AG09319 (cell line): ENCODE measurements at regions not wholly inside any gene's neighbourhood (a gene's known extent, or its start where the extent isn't known, plus 50 kb on each side); places are given as distances from the start of the nearest gene placed in this dataset.

ENCODE experiments used
- DNase-seq: peaks from one replicate; pipeline ENCODE4 v3.0.0-alpha.2; 2010; ENCODE audit warnings: low read depth; ENCODE audit errors: extremely low read depth
- TF ChIP-seq, protein P1 (sequence below): IDR thresholded peaks from 2 replicates; pipeline ENCODE4 v1.5.1; 2011; ENCODE audit warnings: low read depth, mild to moderate bottlenecking, inconsistent platforms, low read length, moderate library complexity

DNA sequence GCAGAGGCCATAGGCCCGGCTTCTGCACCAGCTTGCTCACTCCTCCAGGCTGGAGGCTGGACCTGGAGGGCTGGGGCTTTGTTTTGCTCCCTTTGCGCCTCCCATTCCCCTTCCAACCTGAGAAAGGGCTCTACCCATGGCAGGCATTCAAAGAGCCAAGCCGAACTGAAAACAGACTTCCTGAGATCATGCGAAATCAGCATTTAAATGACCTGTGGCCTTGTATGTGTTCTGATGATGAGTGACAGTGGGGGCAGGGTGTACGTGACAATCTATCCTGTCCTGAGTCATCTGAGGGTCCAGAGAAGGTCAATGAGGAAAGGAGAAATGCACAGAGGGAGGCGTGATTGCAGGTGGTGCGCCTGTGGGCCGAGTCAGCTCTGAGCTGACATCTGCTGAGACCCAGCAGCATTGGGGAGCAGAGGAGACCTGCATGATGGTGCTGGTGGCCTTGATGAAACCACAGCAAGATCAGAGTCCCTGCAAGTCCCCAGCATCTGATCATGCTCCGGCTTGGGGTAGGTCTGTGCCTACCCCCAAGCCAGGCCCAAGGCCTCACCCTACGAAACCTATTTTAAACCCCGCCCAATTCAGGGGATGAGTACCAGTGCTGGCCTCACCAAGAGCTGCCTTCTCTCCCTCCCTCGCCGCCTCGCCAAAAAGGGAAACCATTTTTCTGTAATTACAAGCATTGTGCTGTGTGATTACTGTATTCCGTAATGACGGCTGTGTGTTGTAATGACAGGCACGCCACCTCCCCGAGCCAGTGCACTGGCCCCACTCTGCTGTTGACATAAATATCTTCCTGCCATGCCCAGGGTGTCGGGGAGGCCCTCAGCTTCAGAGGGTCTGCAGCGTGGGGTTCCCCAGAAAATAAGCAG is 95.2 kb upstream of the ANO1 start:
- TF ChIP-seq, protein P1, sequence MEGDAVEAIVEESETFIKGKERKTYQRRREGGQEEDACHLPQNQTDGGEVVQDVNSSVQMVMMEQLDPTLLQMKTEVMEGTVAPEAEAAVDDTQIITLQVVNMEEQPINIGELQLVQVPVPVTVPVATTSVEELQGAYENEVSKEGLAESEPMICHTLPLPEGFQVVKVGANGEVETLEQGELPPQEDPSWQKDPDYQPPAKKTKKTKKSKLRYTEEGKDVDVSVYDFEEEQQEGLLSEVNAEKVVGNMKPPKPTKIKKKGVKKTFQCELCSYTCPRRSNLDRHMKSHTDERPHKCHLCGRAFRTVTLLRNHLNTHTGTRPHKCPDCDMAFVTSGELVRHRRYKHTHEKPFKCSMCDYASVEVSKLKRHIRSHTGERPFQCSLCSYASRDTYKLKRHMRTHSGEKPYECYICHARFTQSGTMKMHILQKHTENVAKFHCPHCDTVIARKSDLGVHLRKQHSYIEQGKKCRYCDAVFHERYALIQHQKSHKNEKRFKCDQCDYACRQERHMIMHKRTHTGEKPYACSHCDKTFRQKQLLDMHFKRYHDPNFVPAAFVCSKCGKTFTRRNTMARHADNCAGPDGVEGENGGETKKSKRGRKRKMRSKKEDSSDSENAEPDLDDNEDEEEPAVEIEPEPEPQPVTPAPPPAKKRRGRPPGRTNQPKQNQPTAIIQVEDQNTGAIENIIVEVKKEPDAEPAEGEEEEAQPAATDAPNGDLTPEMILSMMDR, result no peak
- DNase-seq, result no peak

DNA sequence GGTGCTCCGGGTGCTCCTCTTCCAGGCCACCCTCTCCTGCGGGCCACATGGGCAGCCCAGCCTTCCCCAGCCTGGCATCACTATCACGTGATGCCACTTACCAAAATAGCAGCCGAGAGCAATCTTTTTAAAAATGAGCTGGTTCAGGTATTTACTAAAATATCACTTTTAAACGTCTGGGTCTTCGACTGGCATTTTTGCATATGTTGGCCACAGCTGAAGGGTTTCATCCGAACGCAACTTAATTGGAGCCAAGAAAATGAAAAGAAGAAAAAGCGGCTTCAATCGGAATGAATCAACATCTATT is 94.6 kb upstream of the ANO1 start:
- no peak for DNase-seq
- TF ChIP-seq, protein P1, result no peak

GRCh38 chr11:69983897-69984438 is 94.1 kb upstream of the ANO1 start:
- DNase-seq, result no peak
- TF ChIP-seq, protein P1, result no peak

GRCh38 chr11:69984457-69985261 is 93.5 kb upstream of the ANO1 start:
- TF ChIP-seq, protein P1, result no peak
- no peak for DNase-seq

- no peak for DNase-seq
- TF ChIP-seq, protein P1, result no peak
These were observed 92.8 kb upstream of the ANO1 start for GRCh38 chr11:69985331-69985640.

- DNase-seq, result no peak
- TF ChIP-seq, protein P1, result no peak
These were observed 92.3 kb upstream of the ANO1 start for GRCh38 chr11:69985641-69986439.
